Thymus (tissue), 11 donors: ENCODE measurements at regions not wholly inside any gene's neighbourhood (a gene's known extent, or its start where the extent isn't known, plus 50 kb on each side); places are given as distances from the start of the nearest gene placed in this dataset.

ENCODE experiments used
- DNase-seq, 9 donors: peaks; one replicate each; pipeline ENCODE4 v3.0.0-alpha.2; 2013; ENCODE audit warnings: low spot score in 9 of 9, low read depth in 6 of 9, missing footprints in 1 of 9
- H3K27ac ChIP-seq, 2 donors: one replicate each; pipeline ENCODE4 v1.5.1; 2013; ENCODE audit warnings: control low read depth in 1 of 2, low read depth in 1 of 2, low read length in 1 of 2, mild to moderate bottlenecking in 1 of 2, moderate library complexity in 1 of 2
- H3K27me3 ChIP-seq, 2 donors: one replicate each; pipeline ENCODE4 v1.5.1; 2013; ENCODE audit warnings: low read length in 1 of 2; ENCODE audit not compliant: control insufficient read depth in 2 of 2, insufficient read depth in 1 of 2
- H3K36me3 ChIP-seq, 2 donors: one replicate each; pipeline ENCODE4 v1.5.1; 2013; ENCODE audit warnings: low read length in 1 of 2, mild to moderate bottlenecking in 1 of 2, moderate library complexity in 1 of 2; ENCODE audit not compliant: control insufficient read depth in 2 of 2, insufficient read depth in 2 of 2
- H3K4me1 ChIP-seq, 2 donors: one replicate each; pipeline ENCODE4 v1.5.1; 2013; ENCODE audit warnings: low read length in 2 of 2; ENCODE audit not compliant: control insufficient read depth in 2 of 2, insufficient read depth in 2 of 2
- H3K4me3 ChIP-seq, 2 donors: one replicate each; pipeline ENCODE4 v1.5.1; 2013; ENCODE audit warnings: low read length in 2 of 2, control low read depth in 1 of 2, mild to moderate bottlenecking in 1 of 2
- H3K9me3 ChIP-seq, 2 donors: one replicate each; pipeline ENCODE4 v1.5.1; 2013; ENCODE audit warnings: low read length in 1 of 2, mild to moderate bottlenecking in 1 of 2; ENCODE audit not compliant: control insufficient read depth in 2 of 2, insufficient read depth in 1 of 2
- WGBS: extraction: QIAGEN DNeasy Blood & Tissue Kit; methylation state at CpG from one replicate; pipeline ENCODE4 v1.1.7; 2013; 5-methylcytosine and 5-hydroxymethylcytosine counted together
- donor health status: healthy.

- no peaks in the 10 kb centered on the region for H3K4me1 ChIP-seq
- H3K9me3 ChIP-seq = no peaks in the 10 kb centered on the region
- WGBS = 81% methylated on average over 3 of the region's 3 CpGs
- no peaks in the 10 kb centered on the region for H3K27me3 ChIP-seq
- no peak overlapping the region for H3K27ac ChIP-seq
- DNase-seq = no peak
- no peaks in the 10 kb centered on the region for H3K36me3 ChIP-seq
- H3K4me3 ChIP-seq = no peak overlapping the region
These were observed 552.9 kb upstream of the KCNMB2 start for GRCh38 chr3:177983320-177983719.

- 96% methylated on average over 6 of the region's 6 CpGs for WGBS
- DNase-seq = no peak
- Histone ChIP-seq H3K9me3 (no peaks in the 10 kb centered on the region), H3K4me1 (no peaks in the 10 kb centered on the region), H3K27ac (no peak overlapping the region), H3K27me3 (no peaks in the 10 kb centered on the region), H3K4me3 (no peak overlapping the region), H3K36me3 (no peaks in the 10 kb centered on the region)
These were observed 543.0 kb upstream of the KCNMB2 start for GRCh38 chr3:177992993-177993970.

- no peak overlapping the region for H3K4me3 ChIP-seq
- no peak for DNase-seq
- no peak overlapping the region for H3K27ac ChIP-seq
These were observed 541.3 kb upstream of the KCNMB2 start for GRCh38 chr3:177994976-177995375.

DNA sequence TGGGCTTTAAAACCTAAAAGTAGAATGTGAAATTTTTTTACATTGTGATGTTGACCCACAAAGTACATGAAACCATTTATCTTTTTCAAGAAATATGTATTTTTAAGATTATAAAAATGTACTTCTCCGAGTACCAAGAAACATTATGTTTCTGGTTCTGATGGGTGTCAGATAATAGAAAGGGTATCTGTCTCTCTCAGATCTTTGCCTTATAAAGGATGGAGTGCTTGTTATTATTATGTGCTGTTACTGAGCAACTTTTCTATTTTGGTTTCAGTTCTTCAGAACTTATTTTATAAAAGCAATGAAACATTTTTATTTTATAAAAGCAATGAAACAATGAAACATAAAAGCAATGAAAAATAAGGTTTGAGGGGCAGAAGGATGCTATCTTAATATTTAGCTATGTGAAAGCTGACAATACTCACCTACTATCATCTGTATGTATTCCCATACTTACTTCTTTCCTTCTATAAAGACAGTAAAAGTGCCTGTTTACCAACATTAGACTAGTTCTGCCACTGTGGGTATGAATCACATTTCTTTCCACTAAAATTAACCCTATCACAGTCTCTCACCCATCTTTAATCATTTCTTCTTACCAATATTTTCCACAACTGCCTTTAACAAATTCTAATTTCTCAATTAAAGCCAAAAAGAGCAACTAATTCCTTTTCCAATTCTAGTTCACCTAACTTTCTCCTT lies 540.7 kb upstream of the KCNMB2 start:
- no peaks in the 10 kb centered on the region for H3K36me3 ChIP-seq
- no peak overlapping the region for H3K27ac ChIP-seq
- no peaks in the 10 kb centered on the region for H3K27me3 ChIP-seq
- no peaks in the 10 kb centered on the region for H3K4me1 ChIP-seq
- H3K4me3 ChIP-seq = no peak overlapping the region
- H3K9me3 ChIP-seq = peaks cover 0 to 1% of the 10 kb centered on the region in 2 donors
- no peak for DNase-seq
- WGBS = 97% methylated on average over 1 of the region's 1 CpG

More at GRCh38 chr3:177994976-177995375, 541.3 kb upstream of the KCNMB2 start:
- H3K9me3 ChIP-seq = no peaks in the 10 kb centered on the region
- H3K4me1 ChIP-seq = no peaks in the 10 kb centered on the region
- H3K36me3 ChIP-seq = no peaks in the 10 kb centered on the region
- no peaks in the 10 kb centered on the region for H3K27me3 ChIP-seq

- DNase-seq = peak in 5 of 9 donors; percentile 4 to 58 (median 24)
- H3K4me3 ChIP-seq = no peak overlapping the region
- H3K36me3 ChIP-seq = no peaks in the 10 kb centered on the region
- 88% methylated on average over 1 of the region's 1 CpG for WGBS
- peaks cover 3 to 8% of the 10 kb centered on the region in 2 donors for H3K4me1 ChIP-seq
- peaks cover 0 to 4% of the 10 kb centered on the region in 2 donors for H3K9me3 ChIP-seq
- peak overlapping the region in 1 of 2 donors; percentile 58 for H3K27ac ChIP-seq
- H3K27me3 ChIP-seq = no peaks in the 10 kb centered on the region
These were observed 534.5 kb upstream of the KCNMB2 start for GRCh38 chr3:178001670-178002101.

- Histone ChIP-seq H3K4me1 (peaks cover 3 to 8% of the 10 kb centered on the region in 2 donors), H3K27me3 (no peaks in the 10 kb centered on the region), H3K27ac (no peak overlapping the region), H3K36me3 (no peaks in the 10 kb centered on the region), H3K4me3 (no peak overlapping the region), H3K9me3 (peaks cover 0 to 4% of the 10 kb centered on the region in 2 donors)
- no peak for DNase-seq
These were observed 534.1 kb upstream of the KCNMB2 start for GRCh38 chr3:178002113-178002512.

GRCh38 chr3:178003756-178004155 lies 532.5 kb upstream of the KCNMB2 start:
- no peaks in the 10 kb centered on the region for H3K27me3 ChIP-seq
- no peak overlapping the region for H3K27ac ChIP-seq
- peaks cover 0 to 4% of the 10 kb centered on the region in 2 donors for H3K9me3 ChIP-seq
- WGBS = 34% methylated on average over 2 of the region's 2 CpGs
- H3K4me1 ChIP-seq = peaks cover 3 to 8% of the 10 kb centered on the region in 2 donors
- no peaks in the 10 kb centered on the region for H3K36me3 ChIP-seq
- no peak overlapping the region for H3K4me3 ChIP-seq
- DNase-seq = peak in 1 of 9 donors; percentile 22

- no peak for DNase-seq
- no peak overlapping the region for H3K4me3 ChIP-seq
- no peak overlapping the region for H3K27ac ChIP-seq
- H3K9me3 ChIP-seq = no peaks in the 10 kb centered on the region
- H3K4me1 ChIP-seq = peaks cover 3 to 8% of the 10 kb centered on the region in 2 donors
- no peaks in the 10 kb centered on the region for H3K36me3 ChIP-seq
- WGBS = 95% methylated on average over 1 of the region's 1 CpG
- H3K27me3 ChIP-seq = no peaks in the 10 kb centered on the region
These were observed 530.3 kb upstream of the KCNMB2 start for GRCh38 chr3:178005961-178006360.

DNA sequence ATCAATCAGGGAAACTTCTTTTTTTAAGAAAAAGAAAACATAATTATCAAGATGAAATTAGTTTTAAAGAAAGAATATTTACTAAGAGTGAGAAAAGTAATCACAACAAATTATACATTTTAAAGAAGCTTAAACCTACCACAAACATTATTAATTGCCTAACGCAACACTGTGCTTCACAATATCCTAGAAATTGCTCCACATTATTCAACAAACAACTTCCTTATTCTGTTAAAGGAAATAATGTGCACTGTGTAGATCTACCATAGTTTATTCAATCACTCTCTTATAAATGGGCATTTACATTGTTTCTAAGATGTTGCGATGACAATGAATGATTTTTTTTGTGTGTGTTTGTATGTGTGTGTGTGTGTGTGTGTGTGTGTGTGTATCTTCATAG lies 525.9 kb upstream of the KCNMB2 start:
- Histone ChIP-seq H3K27ac (no peak overlapping the region), H3K9me3 (no peaks in the 10 kb centered on the region), H3K27me3 (no peaks in the 10 kb centered on the region), H3K36me3 (no peaks in the 10 kb centered on the region), H3K4me1 (no peaks in the 10 kb centered on the region), H3K4me3 (no peak overlapping the region)
- 97% methylated on average over 2 of the region's 2 CpGs for WGBS
- DNase-seq = no peak
